NCI-H446 (cell line): ENCODE measurements at regions not wholly inside any gene's neighbourhood (a gene's known extent, or its start where the extent isn't known, plus 50 kb on each side); places are given as distances from the start of the nearest gene placed in this dataset.

Experiments used
- DNase-seq, 2 experiments: peaks; one replicate each; lab custom pipeline; 2025; lab: John Stamatoyannopoulos, UW

DNA sequence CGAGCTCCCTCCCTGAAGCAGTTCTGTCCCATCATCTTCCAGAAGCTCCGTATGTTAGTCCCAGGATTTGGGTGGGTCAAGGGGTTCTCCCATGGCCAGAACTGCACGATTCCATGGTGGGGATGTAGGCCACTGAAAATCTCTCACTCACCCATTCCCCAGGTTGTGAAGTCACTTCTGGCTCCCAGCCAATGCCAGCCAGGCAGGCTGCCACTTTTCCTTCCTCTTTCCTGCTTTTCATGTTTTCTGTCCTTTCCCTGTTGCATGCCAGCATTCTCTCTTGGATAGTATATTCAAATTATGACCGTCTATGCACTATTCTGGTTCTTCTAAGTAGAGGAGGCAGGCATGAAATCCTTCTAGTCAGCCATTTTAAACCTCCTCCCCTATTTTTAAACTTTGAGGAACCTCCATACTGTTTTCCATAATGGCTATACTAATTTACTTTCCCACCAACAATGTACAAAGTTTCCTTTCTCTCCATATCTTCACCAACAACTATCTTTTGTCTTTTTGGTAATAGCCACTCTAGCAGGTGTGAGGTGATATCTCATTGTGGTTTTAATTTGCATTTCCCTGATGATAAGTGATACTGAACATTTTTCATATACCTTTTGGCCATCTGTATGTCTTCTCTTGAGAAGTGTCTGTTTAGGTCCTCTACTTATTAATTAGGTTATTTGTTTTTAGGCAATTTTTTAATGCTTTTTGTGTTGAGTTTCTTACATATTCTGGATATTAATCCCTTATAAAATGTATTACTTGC lies 182.1 kb upstream of the TET2 start:
- no peak for DNase-seq

DNA sequence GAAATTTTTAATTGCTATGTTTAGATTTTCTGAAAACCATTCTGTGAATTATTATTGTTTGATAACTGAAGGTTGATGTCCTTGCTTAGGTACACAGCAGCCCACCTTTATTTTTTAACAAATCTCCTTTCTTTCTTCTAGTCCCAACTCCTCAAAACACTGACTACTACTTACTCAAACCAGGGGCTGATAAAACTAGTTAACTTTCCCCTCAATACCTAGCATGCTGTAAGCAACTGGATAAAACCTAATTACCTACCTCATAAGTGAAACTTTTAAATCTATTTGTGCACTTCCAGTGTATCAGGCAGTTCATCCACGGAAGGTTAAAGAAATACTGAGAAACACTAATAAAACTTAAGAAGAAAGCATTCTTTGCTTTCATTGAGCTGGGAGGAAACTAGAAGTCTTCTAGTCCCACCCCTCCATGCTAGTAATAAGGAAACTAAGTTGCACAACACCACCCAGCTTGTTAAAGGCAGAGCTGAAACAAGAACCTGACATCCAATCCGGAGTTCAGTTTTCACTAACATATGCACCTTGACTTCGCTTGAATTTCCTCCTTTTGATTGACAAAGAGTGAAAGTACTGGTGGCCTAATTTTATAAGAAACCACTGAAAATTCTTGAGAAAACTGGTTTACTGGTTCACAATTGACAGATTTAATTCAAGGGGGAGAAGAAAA lies 180.2 kb upstream of the TET2 start:
- no peak for DNase-seq

DNA sequence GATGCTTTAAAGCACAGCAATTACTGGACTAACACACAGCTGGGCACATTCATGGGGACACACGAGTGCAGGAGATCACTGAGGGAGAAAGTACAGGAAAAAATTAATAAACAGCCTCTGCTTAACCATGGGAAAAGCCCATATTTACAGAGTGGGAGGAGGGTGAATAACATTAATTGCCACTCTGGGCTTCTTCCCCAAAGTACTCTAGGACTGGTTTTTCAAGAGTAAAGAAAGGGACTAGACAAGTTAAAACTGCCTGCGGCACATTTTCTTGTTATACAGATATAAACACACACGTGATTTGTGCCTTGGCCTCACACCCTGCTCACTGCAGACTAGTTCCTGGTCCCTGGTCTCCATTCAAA lies 179.7 kb upstream of the TET2 start:
- DNase-seq, result no peak

DNA sequence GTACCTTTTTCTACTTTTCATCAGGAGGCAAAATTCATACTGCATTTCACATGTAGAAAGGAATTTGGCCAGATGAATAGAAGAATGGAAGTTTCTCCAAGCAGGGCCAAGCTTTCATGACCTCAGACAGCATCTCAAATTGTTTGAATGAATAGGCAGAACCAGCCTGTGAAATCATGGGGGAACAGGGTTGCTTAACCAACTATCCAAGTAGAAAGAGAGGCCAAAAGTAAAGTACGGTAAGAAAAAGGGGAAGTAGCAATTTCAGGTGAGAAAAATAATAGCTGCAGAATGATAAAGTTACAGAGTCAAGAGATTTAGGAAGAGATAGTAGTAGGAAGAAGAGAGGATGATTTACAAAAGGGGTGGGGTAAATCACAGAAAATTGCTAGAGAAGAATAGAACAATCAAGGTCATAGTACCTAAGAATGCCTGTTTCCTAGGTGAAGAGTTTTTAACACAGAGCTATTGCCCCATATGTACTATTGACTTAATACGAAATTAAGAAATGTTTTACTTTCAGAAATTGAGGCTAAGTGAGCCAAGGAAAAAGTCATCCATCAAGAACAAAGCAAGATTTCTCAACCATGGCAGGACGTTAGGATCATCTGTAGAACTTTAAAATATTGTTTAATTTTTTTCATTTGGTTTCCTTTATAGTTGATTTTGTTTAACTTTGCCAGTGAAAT lies 177.1 kb upstream of the TET2 start:
- no peak for DNase-seq

DNA sequence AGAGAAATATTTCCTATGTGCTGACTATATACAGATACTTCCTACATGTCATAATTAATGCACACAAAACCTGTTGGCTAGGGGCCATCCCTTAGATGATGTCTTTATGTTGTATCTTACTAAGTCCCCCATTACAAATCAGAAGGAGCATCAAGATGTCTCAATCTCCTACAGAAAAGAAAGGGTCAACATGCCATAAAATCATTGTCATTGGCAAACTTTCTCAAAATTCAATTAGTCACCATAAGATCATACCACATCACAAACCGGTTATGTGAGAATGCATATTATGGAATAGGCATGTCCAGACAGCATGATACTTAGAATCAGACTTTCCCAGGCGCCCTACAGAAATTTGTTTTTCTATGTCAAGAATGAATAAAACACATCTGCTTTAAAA lies 175.2 kb upstream of the TET2 start:
- no peak for DNase-seq

DNA sequence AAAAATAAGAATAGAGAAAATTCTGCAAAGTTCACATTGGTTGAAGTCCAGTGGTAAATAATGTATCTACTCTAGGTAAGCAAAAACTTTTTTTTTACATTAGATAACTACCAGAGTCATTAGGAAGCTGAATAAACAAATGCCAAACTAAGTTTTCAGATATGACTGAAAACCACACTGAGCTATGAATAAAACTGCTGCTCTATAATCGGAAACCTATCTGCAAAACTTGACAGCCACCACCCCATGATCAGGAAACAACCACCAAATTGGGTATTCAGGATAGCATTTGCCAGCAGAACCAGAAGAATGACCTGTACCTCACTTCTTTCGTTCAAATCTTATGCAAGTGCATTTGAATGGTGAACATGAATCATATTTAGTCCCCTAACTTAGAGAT lies 173.0 kb upstream of the TET2 start:
- DNase-seq, result no peak

DNA sequence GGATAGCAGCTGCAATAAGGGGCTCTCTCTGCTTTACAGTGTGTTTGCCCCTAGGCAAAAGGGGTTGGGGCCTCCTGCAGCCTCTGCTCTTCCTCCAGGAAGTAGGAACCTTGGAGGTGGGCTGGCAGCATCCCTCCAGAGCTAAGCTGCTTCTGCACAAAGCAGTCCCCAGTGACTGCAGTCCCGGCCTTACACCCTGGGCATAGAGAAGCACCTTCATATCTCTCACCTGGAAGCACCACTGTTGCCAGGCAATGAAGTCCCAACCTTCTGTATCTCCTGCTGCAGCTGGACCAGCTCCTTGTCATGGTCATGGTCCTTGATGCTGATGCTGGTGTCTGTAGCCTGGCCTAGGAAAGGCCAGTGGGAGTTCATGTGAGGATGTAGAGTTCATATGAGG lies 171.1 kb upstream of the TET2 start:
- DNase-seq, result no peak

DNA sequence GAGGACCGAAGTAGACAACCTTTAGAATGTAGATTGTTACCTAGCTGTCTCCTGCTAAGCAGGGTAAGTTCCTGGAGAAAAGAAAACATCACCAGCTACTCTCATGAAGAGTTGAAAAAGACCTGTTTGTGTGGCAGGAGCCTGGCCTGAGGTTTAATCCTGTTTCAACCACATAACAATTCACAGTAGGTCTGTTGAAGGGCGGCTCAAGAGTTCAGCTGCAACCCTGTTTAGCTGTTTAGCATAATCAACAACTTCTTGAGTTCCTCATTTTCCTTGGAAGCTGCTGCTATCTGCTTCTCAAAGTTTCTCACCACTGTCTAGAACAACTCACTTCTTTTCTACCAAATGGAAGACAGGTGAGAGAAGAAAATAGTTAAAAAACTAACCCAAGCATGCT lies 170.4 kb upstream of the TET2 start:
- no peak for DNase-seq

DNA sequence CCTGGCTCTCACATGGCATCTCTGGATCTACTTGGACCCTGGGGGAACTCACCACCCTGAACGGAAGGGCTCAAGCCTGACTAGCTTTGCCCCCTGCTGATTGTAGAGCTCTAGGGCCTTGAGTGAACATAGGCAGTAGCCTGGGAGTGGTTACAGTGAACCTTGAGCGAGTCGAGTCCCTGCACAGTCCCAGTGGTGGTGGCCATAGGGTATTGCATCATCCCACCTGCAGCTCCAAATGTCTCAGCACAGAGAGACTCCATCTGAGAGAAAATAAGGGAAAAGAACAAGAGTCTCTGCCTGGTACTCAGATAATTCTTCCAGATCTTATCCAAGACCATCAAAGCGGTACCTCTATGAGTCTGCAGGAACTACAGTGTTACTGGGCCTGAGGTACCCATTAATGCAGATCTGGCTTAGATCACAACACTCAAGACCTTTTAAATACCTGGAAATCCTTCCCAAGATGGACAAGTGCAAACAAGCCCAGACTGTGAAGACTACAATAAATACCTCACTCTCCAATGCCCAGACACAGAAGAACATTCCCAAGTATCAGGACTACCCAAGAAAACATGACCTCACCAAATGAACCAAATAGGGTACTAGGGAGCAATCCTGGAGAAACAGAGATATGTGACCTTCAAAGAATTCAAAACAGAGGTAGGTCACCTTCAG lies 167.5 kb upstream of the TET2 start:
- no peak for DNase-seq

DNA sequence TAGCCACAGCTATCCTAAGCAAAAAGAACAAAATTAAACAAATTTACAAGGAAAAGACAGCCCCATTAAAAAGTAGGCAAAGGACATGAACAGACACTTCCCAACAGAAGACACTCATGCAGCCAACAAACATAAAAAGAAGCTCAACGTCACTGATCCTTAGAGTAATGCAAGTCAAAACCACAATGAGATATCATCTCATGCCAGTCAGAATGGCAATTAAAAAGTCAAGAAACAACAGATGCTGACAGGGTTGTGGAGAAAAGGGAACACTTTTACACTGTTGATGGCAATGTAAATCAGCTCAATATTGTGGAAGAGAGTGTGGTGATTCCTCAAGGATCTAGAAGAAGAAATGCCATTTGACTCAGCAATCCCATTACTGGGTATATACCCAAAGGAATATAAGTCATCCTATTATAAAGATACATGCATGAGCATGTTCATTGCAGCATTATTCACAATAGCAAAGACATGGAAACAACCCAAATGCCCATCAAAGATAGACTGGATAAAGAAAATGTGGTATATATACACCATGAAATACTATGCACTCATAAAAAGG lies 163.0 kb upstream of the TET2 start:
- no peak for DNase-seq

DNA sequence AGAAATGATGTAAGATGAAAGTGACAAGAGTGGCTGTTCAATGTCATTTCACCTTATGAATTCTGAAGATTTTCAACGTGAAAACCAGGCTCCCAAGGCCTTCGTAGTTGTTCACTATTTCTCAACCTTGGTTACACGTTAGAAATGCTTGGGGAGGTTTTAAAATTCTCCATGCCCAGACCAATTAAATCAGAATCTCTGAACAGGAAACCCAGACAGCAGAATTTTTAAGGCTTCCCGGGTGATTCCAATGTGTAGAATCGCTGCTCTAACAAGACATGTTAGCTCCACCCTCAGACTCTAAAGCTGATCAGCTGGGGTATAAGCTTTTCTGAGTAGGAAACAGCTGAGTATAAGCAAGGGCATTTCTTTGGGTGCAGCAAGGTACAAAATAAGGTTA lies 160.4 kb upstream of the TET2 start:
- no peak for DNase-seq

DNA sequence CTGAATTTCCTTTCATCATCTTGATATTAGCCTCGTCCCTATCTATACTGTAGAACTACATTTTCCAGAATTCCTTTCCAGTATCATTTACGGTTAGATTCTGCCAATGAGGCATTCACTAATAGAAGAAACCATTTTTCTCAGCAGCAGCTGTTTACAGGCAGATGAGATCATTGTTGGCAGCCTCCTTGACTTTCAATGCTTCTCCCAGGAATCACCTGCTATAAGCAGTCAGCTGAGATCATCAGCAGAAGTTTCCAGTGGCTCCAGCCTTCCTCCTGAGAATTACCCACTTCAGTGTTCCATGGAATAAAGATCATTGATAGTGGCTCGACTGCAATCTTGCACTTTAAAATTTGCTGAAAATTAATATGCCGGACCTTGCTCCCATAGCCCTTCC lies 157.3 kb upstream of the TET2 start:
- DNase-seq, result peak; percentile 19 to 69

DNA sequence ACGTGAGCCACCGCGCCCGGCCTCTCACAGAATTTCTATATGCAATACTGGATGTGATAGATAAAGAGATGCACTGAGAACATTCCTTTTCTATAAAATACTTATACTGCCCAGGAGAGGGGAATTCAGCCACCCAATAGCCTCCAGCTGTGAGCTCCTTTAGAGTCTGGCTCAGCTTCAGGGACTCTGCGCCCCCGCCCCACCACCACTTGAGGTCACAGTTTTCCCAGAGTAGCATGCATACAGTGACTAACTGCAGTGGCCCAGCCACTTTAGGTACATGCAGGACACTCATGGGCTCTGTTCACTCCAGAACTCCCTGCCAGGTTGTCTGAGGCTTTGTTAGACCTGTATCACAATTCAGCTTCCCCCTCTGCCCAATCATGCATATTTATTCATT lies 144.4 kb upstream of the TET2 start:
- no peak for DNase-seq

DNA sequence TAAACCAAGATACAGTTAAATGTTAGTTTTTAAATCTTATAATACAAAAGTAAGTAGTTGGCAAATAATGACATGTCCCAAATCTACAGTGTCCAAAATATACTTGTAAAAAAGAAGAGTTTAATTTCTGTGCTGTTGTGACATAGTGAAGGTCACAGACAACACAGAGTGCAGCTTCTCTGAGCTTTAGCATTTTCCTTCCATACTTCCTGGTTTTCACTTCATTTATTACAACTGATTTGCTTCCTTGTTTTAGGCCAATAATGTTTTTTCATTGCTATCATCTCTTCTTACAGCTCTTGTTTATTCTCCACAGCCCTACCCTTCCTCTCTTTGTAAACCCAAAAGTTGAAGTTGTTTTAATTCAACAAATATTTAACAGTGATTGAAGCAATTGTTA lies 132.4 kb upstream of the TET2 start:
- no peak for DNase-seq

DNA sequence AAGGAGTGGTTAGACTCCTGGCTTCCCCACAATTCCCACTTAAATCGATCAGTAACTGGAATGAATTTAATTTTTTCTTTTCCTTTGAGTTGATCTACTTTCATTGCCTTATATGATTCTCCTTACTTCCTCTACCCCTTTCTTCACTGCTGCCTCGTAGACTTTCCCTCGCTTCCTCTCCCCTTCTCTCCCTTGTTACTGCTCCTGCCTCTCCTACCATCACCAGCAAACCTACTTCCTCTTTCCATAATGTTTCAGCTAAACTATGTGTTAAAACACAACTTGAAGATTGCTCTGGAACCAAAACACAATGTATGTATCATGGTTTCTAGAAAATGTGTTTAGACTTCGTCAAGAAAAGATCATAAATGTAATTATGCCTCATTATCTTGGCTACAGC lies 132.0 kb upstream of the TET2 start:
- no peak for DNase-seq

DNA sequence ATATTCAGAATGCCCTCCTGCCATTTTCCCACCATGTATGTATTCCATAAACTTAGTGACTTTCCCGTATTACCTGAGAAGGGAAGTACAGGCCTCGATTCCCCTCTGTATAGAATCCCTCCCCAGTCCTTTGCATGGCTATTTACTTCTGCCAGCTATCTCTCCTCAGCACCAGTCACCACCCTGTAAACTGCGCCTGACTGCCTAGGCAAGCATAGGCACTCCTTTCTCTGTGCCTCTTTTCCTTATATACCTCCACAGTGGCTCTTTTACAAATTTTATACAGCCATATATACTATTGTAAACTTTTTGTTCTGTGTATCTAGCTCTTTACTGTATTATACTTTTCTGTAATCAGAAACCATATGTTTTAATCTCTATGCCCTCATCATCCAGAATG lies 130.9 kb upstream of the TET2 start:
- no peak for DNase-seq

DNA sequence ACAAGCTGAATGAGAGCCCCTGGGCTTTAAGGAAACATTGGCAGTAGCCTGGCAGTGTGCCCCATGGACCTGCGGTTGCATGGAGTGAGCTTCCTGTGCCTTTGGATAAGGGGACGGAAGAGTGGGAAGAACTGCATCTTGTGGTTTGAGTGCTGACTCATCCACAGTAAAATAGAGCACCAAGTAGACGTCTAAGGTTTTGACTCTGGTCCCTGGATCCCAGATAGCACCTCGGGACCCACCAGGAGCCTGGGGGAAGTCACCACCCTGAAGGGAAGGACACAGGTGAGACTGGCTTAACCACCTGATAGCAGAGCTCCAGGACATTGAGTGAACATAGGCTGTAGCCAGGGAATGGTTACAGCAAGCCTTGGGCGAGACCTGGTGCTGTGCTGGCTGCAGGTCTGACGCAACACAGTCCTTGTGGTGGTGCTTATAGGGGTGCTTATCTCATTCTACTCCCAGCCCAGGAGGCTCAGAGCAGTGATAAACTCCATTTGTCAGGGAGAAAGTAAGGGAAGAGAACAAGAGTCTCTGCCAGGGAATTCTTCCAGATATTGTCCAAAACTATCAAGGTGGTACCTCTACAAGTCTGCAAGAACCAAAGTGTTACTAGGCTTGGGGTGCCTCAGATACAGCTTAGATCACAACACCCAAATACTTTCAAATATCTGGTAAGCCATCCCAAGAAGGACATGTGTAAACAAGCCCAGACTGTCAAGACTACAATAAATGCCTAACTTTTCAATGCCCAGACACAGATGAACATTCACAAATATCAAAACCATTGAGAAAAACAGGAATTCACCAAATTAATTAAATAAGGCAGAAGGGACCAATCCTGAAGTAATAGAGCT lies 123.6 kb upstream of the TET2 start:
- no peak for DNase-seq

DNA sequence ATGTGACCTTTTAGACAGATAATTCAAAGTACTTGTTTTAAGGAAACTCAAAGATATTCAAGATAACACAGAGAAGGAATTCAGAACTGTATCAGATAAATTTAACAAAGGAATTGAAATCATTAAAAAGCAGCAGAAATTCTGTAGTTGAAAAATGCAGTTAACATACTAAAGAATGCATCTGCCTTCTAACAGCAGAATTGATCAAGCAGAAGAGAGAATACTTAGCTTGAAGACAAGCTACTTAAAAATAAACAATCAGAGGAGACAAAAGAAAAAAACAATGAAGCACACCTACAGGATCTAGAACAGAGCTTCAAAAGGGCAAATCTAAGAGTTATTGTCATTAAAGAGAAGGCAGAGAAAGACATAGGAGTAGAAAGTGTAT lies 123.0 kb upstream of the TET2 start:
- no peak for DNase-seq

DNA sequence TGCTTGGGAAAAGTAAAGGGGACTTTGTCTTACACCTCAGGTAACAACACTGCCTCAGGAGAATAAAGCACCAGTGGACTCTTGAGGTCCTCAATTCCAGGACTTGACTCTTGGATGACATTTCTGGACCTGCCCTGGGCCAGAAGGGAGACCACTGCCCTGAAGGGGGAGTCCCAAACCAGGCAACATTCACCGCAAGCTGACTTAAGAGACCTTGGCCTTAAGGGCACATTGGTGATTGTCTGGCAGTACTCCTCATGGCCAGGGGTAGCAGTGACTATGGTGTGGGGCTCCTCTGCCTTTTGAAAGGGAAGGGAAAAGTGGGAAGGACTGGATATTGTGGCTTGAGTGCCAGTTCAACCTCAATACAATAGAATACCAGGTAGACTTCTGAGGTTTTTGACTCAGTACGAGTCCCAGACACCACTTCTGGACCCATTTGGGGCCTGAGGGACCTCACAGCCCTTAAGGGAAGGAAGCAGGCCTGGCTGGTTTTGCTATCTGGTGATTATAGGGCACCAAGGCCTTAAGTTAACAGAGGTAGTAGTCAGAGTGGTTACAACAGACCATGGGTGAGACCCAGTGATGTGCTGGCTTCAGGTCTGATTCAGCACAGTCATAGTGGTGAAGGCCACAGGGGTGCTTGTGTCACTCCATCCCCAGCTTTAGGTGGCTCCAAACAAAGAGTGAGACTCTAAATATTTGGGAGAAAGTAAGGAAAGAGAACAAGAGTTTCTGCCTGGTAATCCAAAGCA lies 121.2 kb upstream of the TET2 start:
- DNase-seq, result no peak

DNA sequence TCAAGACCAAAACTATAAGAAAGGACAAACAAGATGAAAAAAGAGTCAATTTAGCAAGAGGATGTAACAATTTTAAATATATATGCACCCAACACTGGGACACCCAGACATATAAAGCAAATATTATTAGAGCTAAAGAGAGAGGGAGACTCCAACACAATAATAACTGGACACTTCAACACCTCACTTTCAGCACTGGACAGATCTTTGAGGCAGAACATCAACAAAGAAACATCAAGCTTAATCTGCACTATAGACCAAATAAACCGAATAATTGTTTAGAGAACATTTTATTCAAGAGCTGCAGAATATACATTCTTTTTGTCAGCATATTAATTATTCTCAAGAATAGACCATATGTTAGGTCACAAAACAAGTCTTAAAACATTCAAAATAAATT lies 109.7 kb upstream of the TET2 start:
- no peak for DNase-seq

DNA sequence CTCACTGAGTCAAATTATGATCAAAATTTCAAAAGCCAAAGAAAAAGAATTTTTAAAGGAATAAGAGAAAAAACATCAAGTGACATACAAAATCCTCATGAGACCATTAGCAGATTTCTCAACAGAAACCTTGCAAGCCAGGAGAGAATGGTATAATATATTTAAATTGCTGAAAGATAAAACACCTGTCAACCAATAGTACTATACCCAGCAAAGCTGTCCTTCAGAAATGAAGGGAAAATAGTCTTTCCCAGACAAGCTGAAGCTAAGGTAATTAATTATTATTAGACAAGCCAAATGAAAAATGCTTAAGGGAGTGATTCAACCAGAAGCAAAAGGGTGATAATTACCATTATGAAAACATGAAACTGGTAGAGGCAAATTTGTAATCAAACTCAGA lies 104.2 kb upstream of the TET2 start:
- no peak for DNase-seq
